H9 (cell line): ENCODE measurements at regions not wholly inside any gene's neighbourhood (a gene's known extent, or its start where the extent isn't known, plus 50 kb on each side); places are given as distances from the start of the nearest gene placed in this dataset.

Experiments
- DNase-seq: peaks from one replicate; pipeline ENCODE4 v3.0.0-alpha.2; 2017
- H2AFZ ChIP-seq: one replicate; pipeline ENCODE4 v1.6.1; 2013; ENCODE audit warnings: mild to moderate bottlenecking, low read length, control low read depth, moderate library complexity
- H2AK5ac ChIP-seq: 2 replicates; pipeline ENCODE4 v1.6.1; 2013; ENCODE audit warnings: low read length, control low read depth, mixed read lengths; ENCODE audit not compliant: insufficient read length
- H2BK120ac ChIP-seq: one replicate; pipeline ENCODE4 v1.6.1; 2013; ENCODE audit warnings: low read depth, mild to moderate bottlenecking, low read length, control low read depth, inconsistent platforms; ENCODE audit not compliant: poor library complexity, severe bottlenecking
- H2BK12ac ChIP-seq: 2 replicates; pipeline ENCODE4 v1.6.1; 2013; ENCODE audit warnings: low read length, control low read depth, mixed read lengths, low read depth; ENCODE audit not compliant: insufficient read length
- H2BK15ac ChIP-seq: 2 replicates; pipeline ENCODE4 v1.6.1; 2013; ENCODE audit warnings: low read depth, low read length, control low read depth
- H2BK20ac ChIP-seq: one replicate; pipeline ENCODE4 v1.6.1; 2013; ENCODE audit warnings: low read depth, mild to moderate bottlenecking, low read length, control low read depth, inconsistent platforms; ENCODE audit not compliant: poor library complexity, severe bottlenecking
- H2BK5ac ChIP-seq: 2 replicates; pipeline ENCODE4 v1.6.1; 2013; ENCODE audit warnings: low read length, control low read depth, mixed read lengths; ENCODE audit not compliant: insufficient read length
- H3K14ac ChIP-seq: 2 replicates; pipeline ENCODE4 v1.6.1; 2013; ENCODE audit warnings: low read length, control low read depth; ENCODE audit not compliant: insufficient read depth
- H3K18ac ChIP-seq: 2 replicates; pipeline ENCODE4 v1.6.1; 2013; ENCODE audit warnings: low read depth, mild to moderate bottlenecking, mixed read lengths, low read length, control low read depth; ENCODE audit not compliant: insufficient read length
- H3K23ac ChIP-seq: 2 replicates; pipeline ENCODE4 v1.6.1; 2013; ENCODE audit warnings: low read length, control low read depth, mixed read lengths, low read depth; ENCODE audit not compliant: insufficient read length
- H3K23me2 ChIP-seq: 2 replicates; pipeline ENCODE4 v1.6.1; 2013; ENCODE audit warnings: low read depth, mild to moderate bottlenecking, mixed read lengths, low read length, control low read depth; ENCODE audit not compliant: insufficient read length, poor library complexity, severe bottlenecking
- H3K27ac ChIP-seq: 2 replicates; pipeline ENCODE4 v1.5.1; 2013; ENCODE audit warnings: low read length, control low read depth, mixed read lengths, low read depth; ENCODE audit not compliant: insufficient read length
- H3K27me3 ChIP-seq: 2 replicates; pipeline ENCODE4 v1.6.1; 2013; ENCODE audit warnings: low read length, control low read depth, inconsistent platforms; ENCODE audit not compliant: insufficient read depth
- H3K4ac ChIP-seq: 2 replicates; pipeline ENCODE4 v1.6.1; 2013; ENCODE audit warnings: low read depth, mild to moderate bottlenecking, control low read depth, inconsistent platforms, low read length, moderate library complexity
- H3K4me1 ChIP-seq: 2 replicates; pipeline ENCODE4 v1.6.1; 2013; ENCODE audit warnings: low read length, control low read depth, inconsistent platforms; ENCODE audit not compliant: insufficient read depth
- H3K4me2 ChIP-seq: 2 replicates; pipeline ENCODE4 v1.6.1; 2013; ENCODE audit warnings: low read length, control low read depth, mixed read lengths; ENCODE audit not compliant: insufficient read length, insufficient read depth
- H3K56ac ChIP-seq: 2 replicates; pipeline ENCODE4 v1.6.1; 2013; ENCODE audit warnings: low read depth, mild to moderate bottlenecking, mixed read lengths, low read length, control low read depth; ENCODE audit not compliant: insufficient read length
- H3K79me1 ChIP-seq: 2 replicates; pipeline ENCODE4 v1.6.1; 2013; ENCODE audit warnings: low read depth, mild to moderate bottlenecking, moderate library complexity, low read length, control low read depth, inconsistent platforms; ENCODE audit not compliant: insufficient read depth, poor library complexity, severe bottlenecking
- H3K79me2 ChIP-seq: 2 replicates; pipeline ENCODE4 v1.6.1; 2013; ENCODE audit warnings: low read length, control low read depth, inconsistent platforms; ENCODE audit not compliant: insufficient read depth
- H3K9ac ChIP-seq: 2 replicates; pipeline ENCODE4 v1.6.1; 2013; ENCODE audit warnings: low read length, control low read depth, mixed read lengths; ENCODE audit not compliant: insufficient read length; ENCODE audit errors: extremely low read depth
- H3K9me3 ChIP-seq: one replicate; pipeline ENCODE4 v1.6.1; 2013; ENCODE audit warnings: low read depth, low read length, inconsistent platforms; ENCODE audit not compliant: control insufficient read depth
- H3T11ph ChIP-seq: one replicate; pipeline ENCODE4 v1.6.1; 2013; ENCODE audit warnings: mild to moderate bottlenecking, low read length, control low read depth, inconsistent platforms
- H4K20me1 ChIP-seq: one replicate; pipeline ENCODE4 v1.6.1; 2013; ENCODE audit not compliant: control insufficient read depth, insufficient read length, insufficient read depth
- H4K5ac ChIP-seq: 2 replicates; pipeline ENCODE4 v1.6.1; 2013; ENCODE audit warnings: low read depth, mild to moderate bottlenecking, mixed read lengths, low read length, control low read depth; ENCODE audit not compliant: insufficient read length
- H4K8ac ChIP-seq: replicated peaks from 2 replicates; pipeline ENCODE4 v1.6.1; 2013; ENCODE audit warnings: low read length, control low read depth, mixed read lengths, low read depth; ENCODE audit not compliant: insufficient read length
- H4K91ac ChIP-seq: 2 replicates; pipeline ENCODE4 v1.6.1; 2013; ENCODE audit warnings: low read depth, mild to moderate bottlenecking, moderate library complexity, mixed read lengths, low read length, control low read depth; ENCODE audit not compliant: insufficient read length
- H3K27ac Mint-ChIP-seq, 3 experiments: 2 replicates in 2 of 3; 3 replicates in 1 of 3; pipeline ENCODE4 v1.8.0; 2020 to 2021; ENCODE audit warnings: mixed read lengths in 3 of 3, mild to moderate bottlenecking in 1 of 3, moderate library complexity in 1 of 3
- H3K27me3 Mint-ChIP-seq: 2 replicates; pipeline ENCODE4 v1.8.0; 2021; ENCODE audit warnings: low read depth, mild to moderate bottlenecking, moderate library complexity, mixed read lengths
- H3K36me3 Mint-ChIP-seq, 3 experiments: 2 replicates in 2 of 3; 3 replicates in 1 of 3; pipeline ENCODE4 v1.8.0; 2020 to 2021; ENCODE audit warnings: low read depth in 3 of 3, mixed read lengths in 3 of 3; ENCODE audit not compliant: insufficient read depth in 1 of 3
- H3K4me1 Mint-ChIP-seq, 2 experiments: 2 replicates each; pipeline ENCODE4 v1.8.0; 2020; ENCODE audit warnings: mixed read lengths in 2 of 2
- H3K4me3 Mint-ChIP-seq, 2 experiments: 2 replicates in 1 of 2; 3 replicates in 1 of 2; pipeline ENCODE4 v1.8.0; 2020 to 2021; ENCODE audit warnings: mild to moderate bottlenecking in 2 of 2, mixed read lengths in 2 of 2, moderate library complexity in 1 of 2
- H3K9me3 Mint-ChIP-seq, 2 experiments: 2 replicates in 1 of 2; 3 replicates in 1 of 2; pipeline ENCODE4 v1.8.0; 2020; ENCODE audit warnings: mild to moderate bottlenecking in 2 of 2, mixed read lengths in 2 of 2, moderate library complexity in 1 of 2
- WGBS: extraction: QIAGEN DNeasy Blood & Tissue Kit; methylation state at CpG from one replicate; pipeline ENCODE4 v1.1.7; 2013; ENCODE audit warnings: missing lambda C conversion rate, low lambda C conversion rate, mixed read lengths; ENCODE audit not compliant: insufficient read length; ENCODE audit errors: extremely low coverage; 5-methylcytosine and 5-hydroxymethylcytosine counted together
- TF ChIP-seq, protein P1 (sequence below): fragments of 200-600 bp; sonication (generic); conservative IDR thresholded peaks from 3 replicates; pipeline ENCODE4 v1.8.0; 2021; ENCODE audit warnings: antibody characterized with exemption, mild to moderate bottlenecking

DNA sequence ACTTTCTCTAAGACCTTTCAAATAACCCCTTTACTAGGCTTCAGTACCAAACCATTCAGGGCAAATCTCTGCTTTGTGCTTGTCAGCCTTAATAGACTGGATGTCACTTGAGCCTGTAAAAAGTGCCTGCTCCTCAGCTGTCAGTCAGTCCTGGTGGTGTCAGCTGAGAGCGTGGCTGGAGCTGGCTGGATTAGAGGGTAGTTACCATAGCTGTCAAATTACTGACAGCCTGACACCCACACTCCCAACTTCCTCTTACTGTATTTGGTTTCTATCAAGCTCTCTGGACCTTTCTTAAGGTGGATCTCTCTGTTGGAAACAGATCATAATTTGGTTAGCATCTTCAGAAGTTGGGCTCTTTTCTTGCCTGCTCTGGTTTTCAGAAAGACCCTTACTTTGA lies 371.4 kb upstream of the ATP5MC3 start:
- no peak overlapping the region for H2BK15ac ChIP-seq
- H2AK5ac ChIP-seq = no peak overlapping the region
- H3K9me3 ChIP-seq = no peaks in the 10 kb centered on the region
- no peak overlapping the region for H2BK5ac ChIP-seq
- H3K18ac ChIP-seq = no peak overlapping the region
- H2AFZ ChIP-seq = no peak overlapping the region
- Mint-ChIP-seq H3K27ac (no peak overlapping the region), H3K36me3 (no peaks in the 10 kb centered on the region; a peak in 1 of 7 replicates), H3K4me3 (no peak overlapping the region), H3K27me3 (no peaks in the 10 kb centered on the region; the same call in 1 of the 2 replicates), H3K4me1 (peaks cover 4 to 11% of the 10 kb centered on the region in 2 experiments), H3K9me3 (no peaks in the 10 kb centered on the region)
- H2BK20ac ChIP-seq = no peak overlapping the region
- H4K91ac ChIP-seq = no peak overlapping the region
- no peak overlapping the region for H4K5ac ChIP-seq
- no peak overlapping the region for H3K4ac ChIP-seq
- no CpG with 5 or more reads among the region's 1 CpG for WGBS
- no peaks in the 10 kb centered on the region for H3K4me1 ChIP-seq
- no peak overlapping the region for H3K56ac ChIP-seq
- no peak overlapping the region for H4K8ac ChIP-seq
- H2BK120ac ChIP-seq = no peak overlapping the region
- no peak overlapping the region for H3K14ac ChIP-seq
- H3K79me1 ChIP-seq = no peaks in the 10 kb centered on the region
- H3K27ac ChIP-seq = no peak overlapping the region
- no peak overlapping the region for H3K4me2 ChIP-seq
- H3K79me2 ChIP-seq = no peaks in the 10 kb centered on the region
- no peaks in the 10 kb centered on the region for H3K27me3 ChIP-seq
- no peak overlapping the region for H3K9ac ChIP-seq
- no peaks in the 10 kb centered on the region for H3K23me2 ChIP-seq
- no peak overlapping the region for H3K23ac ChIP-seq
- no peak overlapping the region for H3T11ph ChIP-seq
- TF ChIP-seq, protein P1, sequence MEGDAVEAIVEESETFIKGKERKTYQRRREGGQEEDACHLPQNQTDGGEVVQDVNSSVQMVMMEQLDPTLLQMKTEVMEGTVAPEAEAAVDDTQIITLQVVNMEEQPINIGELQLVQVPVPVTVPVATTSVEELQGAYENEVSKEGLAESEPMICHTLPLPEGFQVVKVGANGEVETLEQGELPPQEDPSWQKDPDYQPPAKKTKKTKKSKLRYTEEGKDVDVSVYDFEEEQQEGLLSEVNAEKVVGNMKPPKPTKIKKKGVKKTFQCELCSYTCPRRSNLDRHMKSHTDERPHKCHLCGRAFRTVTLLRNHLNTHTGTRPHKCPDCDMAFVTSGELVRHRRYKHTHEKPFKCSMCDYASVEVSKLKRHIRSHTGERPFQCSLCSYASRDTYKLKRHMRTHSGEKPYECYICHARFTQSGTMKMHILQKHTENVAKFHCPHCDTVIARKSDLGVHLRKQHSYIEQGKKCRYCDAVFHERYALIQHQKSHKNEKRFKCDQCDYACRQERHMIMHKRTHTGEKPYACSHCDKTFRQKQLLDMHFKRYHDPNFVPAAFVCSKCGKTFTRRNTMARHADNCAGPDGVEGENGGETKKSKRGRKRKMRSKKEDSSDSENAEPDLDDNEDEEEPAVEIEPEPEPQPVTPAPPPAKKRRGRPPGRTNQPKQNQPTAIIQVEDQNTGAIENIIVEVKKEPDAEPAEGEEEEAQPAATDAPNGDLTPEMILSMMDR = no peak
- DNase-seq = no peak
- H2BK12ac ChIP-seq = no peak overlapping the region
- H4K20me1 ChIP-seq = no peaks in the 10 kb centered on the region
